ENCODE measurements at regions not wholly inside any gene's neighbourhood (a gene's known extent, or its start where the extent isn't known, plus 50 kb on each side); places are given as distances from the start of the nearest gene placed in this dataset.

GRCh38 chr19:28843761-28844492 is 369.0 kb downstream of the UQCRFS1 start:
- DNase-seq (ENCODE audit: low read depth, low spot score) = no peak
- peaks cover 6% of the 10 kb centered on the region for H3K4me1 Mint-ChIP-seq
- no peaks in the 10 kb centered on the region for H3K27me3 Mint-ChIP-seq (ENCODE audit: low read depth)
- H3K27ac Mint-ChIP-seq (ENCODE audit: unreplicated experiment) = no peak overlapping the region
- no peak overlapping the region for H3K4me3 Mint-ChIP-seq
- no peaks in the 10 kb centered on the region for H3K9me3 Mint-ChIP-seq
- no peaks in the 10 kb centered on the region for H3K36me3 Mint-ChIP-seq (ENCODE audit: low read depth)
- no peak for TF ChIP-seq CTCF (conservative IDR thresholded peaks at IDR 0.05)

- Mint-ChIP-seq H3K4me3 (no peak overlapping the region), H3K36me3 (ENCODE audit: low read depth) (no peaks in the 10 kb centered on the region), H3K27me3 (ENCODE audit: low read depth) (no peaks in the 10 kb centered on the region), H3K4me1 (no peaks in the 10 kb centered on the region), H3K9me3 (no peaks in the 10 kb centered on the region), H3K27ac (ENCODE audit: unreplicated experiment) (no peak overlapping the region)
- DNase-seq (ENCODE audit: low read depth, low spot score) = no peak
- no peak for TF ChIP-seq CTCF (conservative IDR thresholded peaks at IDR 0.05)
Measured at GRCh38 chr19:28841531-28841930, 371.4 kb downstream of the UQCRFS1 start.

GRCh38 chr19:28840891-28841290 is 372.1 kb downstream of the UQCRFS1 start:
- Mint-ChIP-seq H3K9me3 (no peaks in the 10 kb centered on the region), H3K27ac (ENCODE audit: unreplicated experiment) (no peak overlapping the region), H3K4me3 (no peak overlapping the region), H3K27me3 (ENCODE audit: low read depth) (no peaks in the 10 kb centered on the region), H3K36me3 (ENCODE audit: low read depth) (no peaks in the 10 kb centered on the region), H3K4me1 (no peaks in the 10 kb centered on the region)
- no peak for TF ChIP-seq CTCF (conservative IDR thresholded peaks at IDR 0.05)
- DNase-seq (ENCODE audit: low read depth, low spot score) = no peak

GRCh38 chr19:28839455-28839854 is 373.5 kb downstream of the UQCRFS1 start:
- H3K36me3 Mint-ChIP-seq (ENCODE audit: low read depth) = no peaks in the 10 kb centered on the region
- H3K27me3 Mint-ChIP-seq (ENCODE audit: low read depth) = no peaks in the 10 kb centered on the region
- DNase-seq (ENCODE audit: low read depth, low spot score) = no peak
- no peak overlapping the region for H3K27ac Mint-ChIP-seq (ENCODE audit: unreplicated experiment)
- H3K9me3 Mint-ChIP-seq = no peaks in the 10 kb centered on the region
- TF ChIP-seq CTCF (conservative IDR thresholded peaks at IDR 0.05) = no peak
- H3K4me3 Mint-ChIP-seq = no peak overlapping the region
- H3K4me1 Mint-ChIP-seq = no peaks in the 10 kb centered on the region

- H3K27ac Mint-ChIP-seq (ENCODE audit: unreplicated experiment) = no peak overlapping the region
- H3K9me3 Mint-ChIP-seq = no peaks in the 10 kb centered on the region
- H3K4me3 Mint-ChIP-seq = no peak overlapping the region
- DNase-seq (ENCODE audit: low read depth, low spot score) = no peak
- H3K27me3 Mint-ChIP-seq (ENCODE audit: low read depth) = no peaks in the 10 kb centered on the region
- no peaks in the 10 kb centered on the region for H3K36me3 Mint-ChIP-seq (ENCODE audit: low read depth)
- H3K4me1 Mint-ChIP-seq = no peaks in the 10 kb centered on the region
- no peak for TF ChIP-seq CTCF (conservative IDR thresholded peaks at IDR 0.05)
Measured at GRCh38 chr19:28838909-28839308, 374.0 kb downstream of the UQCRFS1 start.
